ENCODE measurements at regions not wholly inside any gene's neighbourhood (a gene's known extent, or its start where the extent isn't known, plus 50 kb on each side); places are given as distances from the start of the nearest gene placed in this dataset.

- TF ChIP-seq CTCF (conservative IDR thresholded peaks at IDR 0.05 in 1 of 2, IDR thresholded peaks at IDR 0.05 in 1 of 2; ENCODE audit: extremely low read depth in 1 of 2, insufficient read depth in 1 of 2, low read depth in 1 of 2, low read length in 2 of 2) (peak; percentile 52 to 53), EZH2 (IDR thresholded peaks at IDR 0.05; ENCODE audit: borderline replicate concordance, low read length) (no peak)
Measured at GRCh38 chr14:95452176-95452892, 64.1 kb downstream of the SYNE3 start.
